ENCODE measurements at regions not wholly inside any gene's neighbourhood (a gene's known extent, or its start where the extent isn't known, plus 50 kb on each side); places are given as distances from the start of the nearest gene placed in this dataset.

DNA sequence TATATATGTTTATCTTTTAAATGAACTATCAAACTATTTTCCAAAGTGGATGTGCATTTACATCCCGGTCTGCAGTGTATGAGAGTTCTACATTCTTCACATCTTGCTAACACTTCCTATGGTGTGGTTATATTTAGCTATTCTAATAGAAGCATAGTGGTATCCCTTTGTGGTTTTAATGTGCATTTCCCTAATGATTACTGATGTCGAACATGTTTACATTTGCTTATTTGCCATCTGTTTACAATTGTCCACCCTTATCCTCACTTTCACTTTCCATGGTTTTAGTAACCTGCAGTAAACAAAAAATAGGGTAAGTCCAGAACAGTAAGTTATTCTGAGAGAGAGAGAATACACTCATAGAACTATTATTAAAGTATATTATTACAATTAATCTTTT lies 360.5 kb upstream of the NAALADL2 start:
- TF ChIP-seq ZNF274 (IDR thresholded peaks at IDR 0.05; ENCODE audit: low read depth, low read length) (no peak), YY1 (IDR thresholded peaks at IDR 0.05; ENCODE audit: insufficient read depth, insufficient read length) (no peak), SUZ12 (IDR thresholded peaks at IDR 0.05; ENCODE audit: extremely low read depth, insufficient read depth, insufficient read length) (no peak)

Data from NT2/D1 (cell line).